H1 (cell line): ENCODE measurements at regions not wholly inside any gene's neighbourhood (a gene's known extent, or its start where the extent isn't known, plus 50 kb on each side); places are given as distances from the start of the nearest gene placed in this dataset.
A peak's percentile ranks its signal among the peaks of the same experiment; 100 is the strongest.

Experiments
- CTCF ChIA-PET: fragments of 300-600 bp; sonication (Branson Sonifier 250); formaldehyde crosslinking; loops from one replicate; lab custom pipeline; 2021; ENCODE audit not compliant: partially characterized antibody; lab: Charles Lee
- POLR2A ChIA-PET: fragments of 300-600 bp; sonication (Branson Sonifier 250); formaldehyde crosslinking; loops from one replicate; lab custom pipeline; 2021; ENCODE audit warnings: inconsistent platforms; ENCODE audit not compliant: partially characterized antibody; lab: Charles Lee
- DNase-seq, 2 experiments: peaks; one replicate each; pipeline versions ENCODE4 v3.0.0 to v3.0.0-alpha.2; 2010 to 2022; ENCODE audit warnings: low spot score in 2 of 2, low read depth in 1 of 2, mixed read lengths in 1 of 2
- FAIRE-seq: peaks from 2 replicates; lab custom pipeline; 2011; peaks lifted over from hg19 to GRCh38; lab: Jason Lieb, UNC
- H2AFZ ChIP-seq: 2 replicates; pipeline ENCODE4 v1.8.1; 2012; ENCODE audit warnings: low read length, inconsistent platforms
- H2AK5ac ChIP-seq: 2 replicates; pipeline ENCODE4 v1.6.1; 2013; ENCODE audit warnings: low read depth, low read length
- H2BK120ac ChIP-seq: replicated peaks from 2 replicates; pipeline ENCODE3; 2013; ENCODE audit warnings: low read depth, low read length, inconsistent platforms
- H2BK12ac ChIP-seq: 2 replicates; pipeline ENCODE4 v1.6.1; 2013; ENCODE audit warnings: low read depth, low read length
- H2BK15ac ChIP-seq: 2 replicates; pipeline ENCODE4 v1.6.1; 2013; ENCODE audit warnings: low read length
- H2BK20ac ChIP-seq: 2 replicates; pipeline ENCODE4 v1.6.1; 2013; ENCODE audit warnings: low read length
- H2BK5ac ChIP-seq: 2 replicates; pipeline ENCODE4 v1.6.1; 2013; ENCODE audit warnings: low read depth, low read length
- H3K14ac ChIP-seq: 2 replicates; pipeline ENCODE4 v1.6.1; 2013; ENCODE audit warnings: inconsistent platforms; ENCODE audit not compliant: insufficient read length
- H3K18ac ChIP-seq: 2 replicates; pipeline ENCODE4 v1.6.1; 2013; ENCODE audit warnings: low read length; ENCODE audit errors: extremely low read depth
- H3K23ac ChIP-seq: 2 replicates; pipeline ENCODE4 v1.6.1; 2013; ENCODE audit warnings: inconsistent platforms; ENCODE audit not compliant: insufficient read length
- H3K23me2 ChIP-seq: 2 replicates; pipeline ENCODE4 v1.6.1; 2013; ENCODE audit warnings: low read depth, low read length
- H3K27ac ChIP-seq: 2 replicates; pipeline ENCODE4 v1.6.1; 2011; ENCODE audit warnings: low read depth, low read length, inconsistent platforms
- H3K27me3 ChIP-seq, 4 experiments: replicated peaks in 1 of 4; 1 replicate in 1 of 4; 2 replicates in 3 of 4; pipeline versions ENCODE4 v1.6.1 to v1.8.1; 2011 to 2013; ENCODE audit warnings: low read length in 3 of 4, mild to moderate bottlenecking in 3 of 4, inconsistent platforms in 2 of 4, mixed read lengths in 2 of 4, moderate library complexity in 1 of 4; ENCODE audit not compliant: control insufficient read depth in 3 of 4, insufficient read depth in 3 of 4; ENCODE audit errors: extremely low read depth in 1 of 4
- H3K36me3 ChIP-seq, 4 experiments: 2 replicates each; pipeline versions ENCODE4 v1.6.1 to v1.8.1; 2011 to 2013; ENCODE audit warnings: mild to moderate bottlenecking in 4 of 4, low read length in 3 of 4, moderate library complexity in 2 of 4, control low read depth in 1 of 4, inconsistent platforms in 1 of 4; ENCODE audit not compliant: insufficient read depth in 4 of 4, control insufficient read depth in 2 of 4
- H3K4ac ChIP-seq: replicated peaks from 2 replicates; pipeline ENCODE3; 2013; ENCODE audit warnings: low read length, low read depth, mixed read lengths, inconsistent platforms; ENCODE audit not compliant: insufficient read length
- H3K4me1 ChIP-seq, 4 experiments: replicated peaks in 1 of 4; 1 replicate in 1 of 4; 2 replicates in 3 of 4; pipeline versions ENCODE4 v1.6.1 to v1.8.1; 2011 to 2013; ENCODE audit warnings: low read length in 3 of 4, inconsistent platforms in 2 of 4, mixed read lengths in 1 of 4; ENCODE audit not compliant: insufficient read depth in 4 of 4, control insufficient read depth in 3 of 4
- H3K4me2 ChIP-seq, 2 experiments: 2 replicates each; pipeline versions ENCODE4 v1.6.1 to v1.8.1; 2011 to 2013; ENCODE audit warnings: low read depth in 2 of 2, low read length in 2 of 2, control low read depth in 1 of 2, inconsistent platforms in 1 of 2, mild to moderate bottlenecking in 1 of 2; ENCODE audit not compliant: insufficient read depth in 1 of 2
- H3K4me3 ChIP-seq, 4 experiments: fragments of 200-600, 300-600 bp in 1 of 4; sonication (generic), shearing (Covaris generic), sonication (Bioruptor Twin) in 1 of 4; 2 replicates each; pipeline versions ENCODE4 v1.5.1 to v1.8.1; 2011 to 2016; ENCODE audit warnings: low read length in 4 of 4, low read depth in 3 of 4, control low read depth in 2 of 4, inconsistent platforms in 2 of 4, mild to moderate bottlenecking in 2 of 4, mixed read lengths in 1 of 4, moderate library complexity in 1 of 4; ENCODE audit not compliant: insufficient read depth in 2 of 4; ENCODE audit errors: extremely low read depth in 1 of 4
- H3K56ac ChIP-seq: replicated peaks from 2 replicates; pipeline ENCODE3; 2013; ENCODE audit warnings: low read depth, mild to moderate bottlenecking, mixed read lengths, low read length, inconsistent platforms; ENCODE audit not compliant: insufficient read length
- H3K79me1 ChIP-seq: 2 replicates; pipeline ENCODE4 v1.6.1; 2013; ENCODE audit warnings: low read depth, low read length, control low read depth
- H3K79me2 ChIP-seq, 2 experiments: 2 replicates each; pipeline versions ENCODE4 v1.6.1 to v1.8.1; 2012 to 2013; ENCODE audit warnings: low read length in 2 of 2, mild to moderate bottlenecking in 2 of 2, inconsistent platforms in 1 of 2; ENCODE audit not compliant: insufficient read depth in 2 of 2, control insufficient read depth in 1 of 2
- H3K9ac ChIP-seq, 4 experiments: replicated peaks in 1 of 4; 1 replicate in 1 of 4; 2 replicates in 3 of 4; pipeline versions ENCODE4 v1.6.1 to v1.8.1; 2011 to 2013; ENCODE audit warnings: low read depth in 3 of 4, low read length in 3 of 4, control low read depth in 2 of 4, mild to moderate bottlenecking in 2 of 4, moderate library complexity in 2 of 4, inconsistent platforms in 1 of 4; ENCODE audit errors: extremely low read depth in 1 of 4
- H3K9me3 ChIP-seq, 2 experiments: 2 replicates each; pipeline versions ENCODE4 v1.6.1 to v1.8.1; 2012 to 2013; ENCODE audit warnings: mild to moderate bottlenecking in 2 of 2, moderate library complexity in 2 of 2, control low read depth in 1 of 2, inconsistent platforms in 1 of 2, low read depth in 1 of 2, low read length in 1 of 2, mixed read lengths in 1 of 2; ENCODE audit not compliant: insufficient read depth in 2 of 2
- H4K20me1 ChIP-seq, 2 experiments: replicated peaks in 1 of 2; 2 replicates each; pipeline versions ENCODE3 to v1.8.1; 2011 to 2013; ENCODE audit warnings: inconsistent platforms in 2 of 2, low read length in 2 of 2, mild to moderate bottlenecking in 1 of 2; ENCODE audit not compliant: insufficient read depth in 2 of 2, control insufficient read depth in 1 of 2
- H4K5ac ChIP-seq: 2 replicates; pipeline ENCODE4 v1.6.1; 2013; ENCODE audit warnings: low read length, low read depth, mixed read lengths, inconsistent platforms; ENCODE audit not compliant: insufficient read length
- H4K8ac ChIP-seq: 2 replicates; pipeline ENCODE4 v1.8.0; 2013; ENCODE audit warnings: mild to moderate bottlenecking, moderate library complexity, low read length, inconsistent platforms; ENCODE audit not compliant: insufficient read depth; ENCODE audit errors: extremely low read depth
- H4K91ac ChIP-seq: replicated peaks from 2 replicates; pipeline ENCODE3; 2013; ENCODE audit warnings: low read length, mixed read lengths, inconsistent platforms; ENCODE audit not compliant: insufficient read length
- ATF3 ChIP-seq: IDR thresholded peaks from 2 replicates; pipeline ENCODE4 v1.6.1; 2011; ENCODE audit warnings: low read depth, mild to moderate bottlenecking, low read length; ENCODE audit not compliant: insufficient read depth
- BCL11A ChIP-seq, 2 experiments: IDR thresholded peaks; one replicate each; pipeline ENCODE4 v1.6.1; 2011; ENCODE audit warnings: low read depth in 2 of 2, low read length in 2 of 2, mild to moderate bottlenecking in 2 of 2
- BRCA1 ChIP-seq: IDR thresholded peaks from 2 replicates; pipeline ENCODE4 v1.6.1; 2012; ENCODE audit warnings: low read depth, low read length, improper control_type of control experiment
- CTBP2 ChIP-seq: IDR thresholded peaks from 2 replicates; pipeline ENCODE4 v1.7.0; 2011; ENCODE audit warnings: borderline replicate concordance, mild to moderate bottlenecking, moderate library complexity, mixed read lengths, low read length; ENCODE audit not compliant: insufficient read depth, insufficient read length
- EGR1 ChIP-seq: IDR thresholded peaks from 2 replicates; pipeline ENCODE4 v1.6.1; 2011; ENCODE audit warnings: low read depth, low read length, borderline replicate concordance
- MAFK ChIP-seq: IDR thresholded peaks from 2 replicates; pipeline ENCODE4 v1.6.1; 2012; ENCODE audit warnings: low read depth, mild to moderate bottlenecking, improper control_type of control experiment, low read length
- POLR2A ChIP-seq, 2 experiments: IDR thresholded peaks; 1 replicate in 1 of 2; 2 replicates in 1 of 2; pipeline ENCODE4 v1.6.1; 2011; ENCODE audit warnings: low read depth in 2 of 2, low read length in 2 of 2, mild to moderate bottlenecking in 2 of 2; ENCODE audit errors: control extremely low read depth in 1 of 2
- RAD21 ChIP-seq, 2 experiments: IDR thresholded peaks in 1 of 2; conservative IDR thresholded peaks in 1 of 2; 2 replicates each; pipeline ENCODE4 v1.6.1; 2011; ENCODE audit warnings: low read depth in 2 of 2, low read length in 2 of 2, improper control_type of control experiment in 1 of 2, inconsistent platforms in 1 of 2, mild to moderate bottlenecking in 1 of 2, moderate library complexity in 1 of 2
- RXRA ChIP-seq: IDR thresholded peaks from 2 replicates; pipeline ENCODE4 v1.6.1; 2011; ENCODE audit warnings: low read depth, mild to moderate bottlenecking, low read length, moderate library complexity; ENCODE audit not compliant: insufficient read depth
- TAF7 ChIP-seq: optimal IDR thresholded peaks from 2 replicates; pipeline ENCODE3; 2011; ENCODE audit warnings: low read depth, mild to moderate bottlenecking, inconsistent platforms, low read length, moderate library complexity, borderline replicate concordance
- YY1 ChIP-seq: IDR thresholded peaks from 2 replicates; pipeline ENCODE4 v1.6.1; 2011; ENCODE audit warnings: low read depth, mild to moderate bottlenecking, low read length
- WGBS, 2 experiments: shearing (Covaris generic) in 1 of 2; methylation state at CpG; one replicate each; pipeline versions ENCODE4 v1.1.6 to v1.1.7; 2013 to 2015; ENCODE audit warnings: low lambda C conversion rate in 2 of 2, mixed read lengths in 2 of 2, inconsistent platforms in 1 of 2, low coverage in 1 of 2, missing lambda C conversion rate in 1 of 2; ENCODE audit not compliant: insufficient replicate concordance in 2 of 2, insufficient coverage in 1 of 2, insufficient read length in 1 of 2; ENCODE audit errors: extremely low coverage in 1 of 2, missing lambda C conversion rate in 1 of 2; 5-methylcytosine and 5-hydroxymethylcytosine counted together

GRCh38 chr2:129604560-129604959 lies 374.9 kb upstream of the RAB6C start:
- Histone ChIP-seq H3K23me2 (no peaks in the 10 kb centered on the region), H2AFZ (no peak overlapping the region), H2AK5ac (no peak overlapping the region), H2BK20ac (no peak overlapping the region), H2BK12ac (no peak overlapping the region), H2BK5ac (no peak overlapping the region), H3K18ac (no peak overlapping the region), H4K8ac (no peak overlapping the region), H3K27ac (no peak overlapping the region), H3K4me1 (peaks cover 0 to 7% (median 3%) of the 10 kb centered on the region in 4 experiments; a peak in 3 of 7 replicates), H3K36me3 (no peaks in the 10 kb centered on the region), H3K23ac (peak overlapping the region; percentile 83), H3K4ac (no peak overlapping the region), H2BK15ac (no peak overlapping the region), H3K14ac (no peak overlapping the region), H3K4me3 (no peak overlapping the region), H3K9ac (no peak overlapping the region), H3K27me3 (no peaks in the 10 kb centered on the region; a peak in 2 of 7 replicates), H3K79me2 (no peaks in the 10 kb centered on the region), H2BK120ac (no peak overlapping the region), H4K91ac (no peak overlapping the region), H4K5ac (no peak overlapping the region), H3K9me3 (no peaks in the 10 kb centered on the region), H3K56ac (no peak overlapping the region), H3K79me1 (no peaks in the 10 kb centered on the region), H4K20me1 (no peaks in the 10 kb centered on the region), H3K4me2 (no peak overlapping the region)
- CTCF ChIA-PET: interaction anchor here (1.0 to 4.3 kb wide), 2 partner anchors 10 to 17 kb away, joined by 4 to 19 read pairs; no protein-coding TSS in a partner anchor
- FAIRE-seq (no peak), DNase-seq (no peak)
- 93% methylated on average over 5 of the region's 5 CpGs; no CpG with 5 or more reads in 1 of the 2 experiments for WGBS, 2 experiments
- TF ChIP-seq RXRA (no peak), BRCA1 (no peak), CTBP2 (no peak), MAFK (no peak), EGR1 (no peak), ATF3 (no peak), YY1 (no peak), RAD21 (IDR thresholded peaks at IDR 0.05 in 1 of 2, conservative IDR thresholded peaks at IDR 0.05 in 1 of 2; ENCODE audit: low read depth in 2 of 2, low read length in 2 of 2) (no peak), POLR2A (IDR thresholded peaks at IDR 0.05; ENCODE audit: control extremely low read depth in 1 of 2, low read depth in 2 of 2, low read length in 2 of 2) (no peak), TAF7 (no peak), BCL11A (IDR thresholded peaks at IDR 0.05; ENCODE audit: low read depth in 2 of 2, low read length in 2 of 2) (no peak)
- POLR2A ChIA-PET: no interaction called here
